NCI-H524 (cell line): ENCODE measurements at regions not wholly inside any gene's neighbourhood (a gene's known extent, or its start where the extent isn't known, plus 50 kb on each side); places are given as distances from the start of the nearest gene placed in this dataset.
"Not testable (repeated sequence)": the region's sequence is repeated elsewhere in the genome, so short reads cannot be mapped to it uniquely, and the experiment has no call there.

Source experiments
- DNase-seq, 2 experiments: peaks; one replicate each; lab custom pipeline; 2025; lab: John Stamatoyannopoulos, UW

- DNase-seq: no peak
Observed at GRCh38 chr2:2484301-2484700, 153.2 kb upstream of the MYT1L start.

DNA sequence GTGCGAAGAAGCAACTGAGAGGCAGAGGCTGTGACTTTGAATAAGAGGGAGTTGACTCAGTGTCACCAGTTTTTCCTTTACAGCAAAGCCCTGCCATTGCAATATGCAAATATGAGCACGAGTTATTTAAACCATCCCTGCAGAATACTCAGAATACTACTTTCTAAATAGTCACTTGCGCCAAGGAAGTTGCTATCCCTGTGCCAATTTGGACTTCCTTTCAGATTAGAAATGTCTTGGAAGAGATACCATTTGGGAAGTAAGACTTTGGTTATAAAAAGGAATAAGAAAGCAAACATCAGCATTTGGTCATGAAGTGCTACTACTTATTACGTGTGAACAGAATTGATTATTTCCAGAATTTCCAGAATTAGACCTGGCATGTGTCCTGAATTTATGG, 151.8 kb upstream of the MYT1L start:
- no peak for DNase-seq

DNA sequence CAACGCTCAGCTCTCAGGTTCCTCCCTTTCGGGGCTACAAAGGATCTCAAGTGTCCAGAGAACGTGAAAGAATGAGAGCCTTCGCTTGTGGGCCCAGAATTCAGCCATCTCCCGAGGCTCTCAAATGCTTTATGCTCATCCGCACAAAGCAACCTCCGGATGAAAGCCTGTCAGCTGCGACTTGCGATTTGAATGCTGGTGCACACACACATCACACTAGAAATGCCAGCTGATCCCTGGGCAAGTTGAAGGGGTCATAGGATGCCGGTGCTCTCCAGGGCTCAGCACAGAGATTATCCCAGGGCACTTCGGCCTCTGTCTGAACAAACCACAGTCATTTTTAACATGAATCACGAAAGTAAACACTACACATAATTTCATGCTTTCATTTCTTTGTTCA, 141.8 kb upstream of the MYT1L start:
- no peak for DNase-seq

DNA sequence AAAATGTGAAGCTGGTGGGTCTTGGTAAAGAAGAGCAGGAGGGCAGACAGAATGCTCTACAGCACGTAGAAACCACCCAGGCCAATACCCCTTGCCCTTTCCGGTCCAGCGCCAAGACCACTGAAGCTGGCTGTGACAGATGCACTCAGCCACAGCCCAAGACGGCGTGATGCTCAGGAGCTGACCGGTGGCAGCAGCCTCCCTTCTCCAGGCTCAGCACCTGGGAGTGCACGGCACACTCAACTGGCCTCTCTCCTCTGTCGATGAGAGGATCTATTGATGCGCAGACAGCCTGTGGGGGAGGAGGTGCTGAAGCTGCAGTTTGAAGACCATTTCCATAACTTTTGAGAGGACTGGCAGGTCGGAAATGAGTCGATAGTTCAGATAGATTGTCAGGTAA, 141.0 kb upstream of the MYT1L start:
- DNase-seq: no peak

DNA sequence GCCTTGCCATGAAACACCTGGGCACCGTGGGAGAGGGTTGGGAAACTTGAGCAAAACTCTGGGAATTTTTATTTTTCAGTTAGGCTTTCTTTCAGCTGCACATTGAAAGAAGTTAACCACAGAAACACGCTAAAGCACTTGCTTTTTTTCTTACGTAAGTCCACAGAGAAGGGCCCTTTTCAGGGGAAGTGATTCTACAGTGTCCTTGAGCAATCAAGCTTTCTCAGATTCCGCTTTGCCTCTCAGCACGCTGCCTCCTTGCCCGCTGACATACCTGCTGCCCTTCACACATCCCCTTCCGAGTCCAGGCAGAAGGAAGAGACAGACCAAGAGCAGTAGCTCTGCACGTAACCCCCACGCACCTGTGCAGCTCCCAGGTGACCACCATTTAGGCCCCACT, 135.5 kb upstream of the MYT1L start:
- no peak for DNase-seq

DNA sequence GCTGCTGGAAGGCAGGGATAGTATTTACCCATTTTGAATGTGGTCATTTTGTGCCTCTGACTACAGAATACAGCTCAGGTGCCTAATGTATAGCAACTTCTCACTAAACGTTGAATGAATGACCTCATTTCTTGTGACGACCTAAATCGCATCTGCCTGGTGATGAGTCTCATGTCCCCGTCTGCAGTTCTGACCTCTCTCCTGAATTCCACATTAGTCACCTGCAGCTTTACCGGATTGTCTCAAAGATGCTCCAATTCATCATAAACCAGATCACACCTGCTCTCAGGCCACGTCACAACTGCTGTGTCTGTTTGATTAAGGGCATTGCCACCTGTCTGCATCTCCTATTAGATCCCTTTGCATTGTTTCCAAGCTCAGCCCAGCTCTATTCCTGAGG, 133.6 kb upstream of the MYT1L start:
- DNase-seq: no peak

DNA sequence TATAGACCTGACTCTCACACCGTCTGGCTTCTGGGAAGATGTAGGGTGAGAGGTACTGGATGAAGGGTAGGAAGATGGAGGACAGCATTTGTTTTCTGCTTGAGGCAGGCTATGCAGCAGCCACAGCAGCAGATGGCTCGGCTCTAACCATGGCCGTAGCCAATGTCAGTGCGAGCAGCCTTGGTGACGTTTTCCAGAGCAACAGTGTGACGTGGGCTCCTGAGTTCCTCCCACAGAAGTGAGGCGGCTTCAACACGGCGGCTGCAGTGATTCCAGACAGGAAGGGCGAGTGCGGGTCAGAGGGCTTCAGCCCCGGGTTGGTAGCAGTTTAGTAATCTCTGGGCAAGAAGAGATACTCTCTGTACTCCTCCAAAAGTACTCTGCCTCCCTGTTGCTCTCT, 133.0 kb upstream of the MYT1L start:
- peak in 1 of 2 experiments; percentile 33 for DNase-seq

DNA sequence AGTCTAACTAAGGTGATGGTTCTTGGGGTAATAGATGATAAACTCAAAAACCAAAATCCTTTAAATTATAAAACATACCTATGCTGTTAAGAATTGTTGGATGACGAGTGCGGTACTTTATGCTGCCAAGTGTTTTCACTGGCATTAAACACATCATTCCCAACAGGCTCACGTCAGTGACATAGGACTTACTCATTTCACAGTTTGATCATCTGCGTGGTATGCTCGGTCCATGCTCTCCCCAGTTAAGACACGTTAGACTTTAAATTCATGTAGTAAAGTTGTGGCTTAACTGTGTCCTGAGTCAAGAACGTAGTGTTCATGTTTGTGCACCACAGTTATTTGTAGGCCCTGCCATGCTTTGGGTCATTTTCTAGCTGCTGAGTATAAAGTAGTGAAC, 125.6 kb upstream of the MYT1L start:
- DNase-seq: no peak

GRCh38 chr2:2455151-2455550, 124.1 kb upstream of the MYT1L start:
- DNase-seq: peak in 1 of 2 experiments; percentile 8

- no peak for DNase-seq
Observed at GRCh38 chr2:2452961-2453360, 121.9 kb upstream of the MYT1L start.

- not testable (repeated sequence) for DNase-seq
Observed at GRCh38 chr2:2451275-2451674, 120.2 kb upstream of the MYT1L start.

DNA sequence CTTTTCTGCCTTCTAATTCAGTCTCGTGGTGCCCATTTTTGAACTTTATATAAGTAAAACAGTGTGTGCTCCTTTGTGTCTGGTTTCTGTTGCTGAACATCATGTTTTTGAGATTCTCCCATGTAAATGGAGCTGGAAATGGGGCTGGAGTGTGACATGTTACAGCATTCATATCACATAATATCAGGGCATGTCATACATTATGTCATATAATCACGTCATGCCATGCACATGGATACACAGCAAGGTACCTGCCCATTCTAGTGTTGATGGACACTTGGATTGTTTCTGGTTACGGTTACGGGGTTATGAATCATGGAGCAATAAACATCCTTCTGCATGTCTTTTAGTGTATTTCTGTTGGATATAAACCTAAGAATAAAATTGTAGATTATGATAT, 117.1 kb upstream of the MYT1L start:
- DNase-seq: no peak

DNA sequence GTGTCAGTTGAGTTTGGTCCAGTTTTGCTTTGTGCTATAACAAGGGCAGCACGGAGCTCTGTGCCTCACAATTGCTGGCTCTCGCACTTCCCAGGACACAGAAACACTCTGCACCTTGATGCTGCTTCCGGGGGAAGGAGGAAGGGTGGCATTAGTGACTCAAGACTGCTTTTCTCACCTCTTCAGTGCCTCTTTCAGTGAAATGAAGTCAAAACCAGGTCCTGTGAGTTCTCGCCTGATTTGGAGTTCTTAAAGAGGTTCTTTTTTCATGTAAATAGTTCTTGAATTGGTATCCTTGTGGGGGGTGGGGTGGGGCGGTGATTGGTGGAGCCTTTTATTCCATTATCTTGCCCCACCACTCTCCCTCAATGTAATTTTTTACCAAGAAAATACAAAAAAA, 91.5 kb upstream of the MYT1L start:
- DNase-seq: no peak

- DNase-seq: no peak
Observed at GRCh38 chr2:2413525-2413924, 82.5 kb upstream of the MYT1L start.

DNA sequence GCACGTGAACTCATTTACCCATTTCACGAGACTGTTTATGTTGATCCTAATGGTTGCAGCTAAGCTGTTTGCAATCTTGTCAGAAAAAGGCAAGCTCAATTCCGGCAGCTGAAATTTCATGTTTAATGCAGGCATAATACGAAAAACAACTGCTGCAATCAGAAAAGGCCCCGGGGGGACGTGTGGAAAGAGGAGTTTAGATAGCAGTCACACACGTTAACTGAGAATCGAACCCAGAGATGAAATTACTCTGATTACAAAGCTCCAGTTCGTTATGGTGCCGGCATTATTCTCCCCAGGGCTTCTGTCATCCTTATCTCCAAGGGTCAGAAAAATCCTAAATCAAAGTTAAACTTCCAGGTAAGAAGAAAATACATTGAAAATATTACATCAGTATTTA, 79.9 kb upstream of the MYT1L start:
- no peak for DNase-seq

- DNase-seq: no peak
Observed at GRCh38 chr2:2409481-2409880, 78.4 kb upstream of the MYT1L start.

GRCh38 chr2:2405780-2406179, 74.7 kb upstream of the MYT1L start:
- no peak for DNase-seq

GRCh38 chr2:2400286-2401038, 69.4 kb upstream of the MYT1L start:
- DNase-seq: no peak

DNA sequence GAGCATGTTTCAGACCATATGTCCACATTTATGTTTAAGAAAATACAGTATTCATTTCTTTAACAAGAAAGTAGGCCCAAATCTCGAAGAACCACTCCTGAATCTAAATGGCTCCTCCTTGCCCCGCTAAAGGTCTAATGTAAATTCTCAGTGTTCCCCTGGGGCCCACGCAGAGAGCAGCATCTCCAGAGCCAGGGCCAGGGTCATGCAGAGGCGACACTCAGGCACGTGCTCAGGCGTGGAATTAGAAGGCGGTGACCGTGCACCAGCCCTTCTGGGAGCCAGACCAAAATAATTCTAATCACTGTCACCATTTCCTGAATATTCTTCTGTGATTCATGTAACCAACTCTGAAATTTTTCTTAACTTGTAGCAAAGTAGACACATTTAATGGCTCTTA, 68.3 kb upstream of the MYT1L start:
- DNase-seq: no peak

DNA sequence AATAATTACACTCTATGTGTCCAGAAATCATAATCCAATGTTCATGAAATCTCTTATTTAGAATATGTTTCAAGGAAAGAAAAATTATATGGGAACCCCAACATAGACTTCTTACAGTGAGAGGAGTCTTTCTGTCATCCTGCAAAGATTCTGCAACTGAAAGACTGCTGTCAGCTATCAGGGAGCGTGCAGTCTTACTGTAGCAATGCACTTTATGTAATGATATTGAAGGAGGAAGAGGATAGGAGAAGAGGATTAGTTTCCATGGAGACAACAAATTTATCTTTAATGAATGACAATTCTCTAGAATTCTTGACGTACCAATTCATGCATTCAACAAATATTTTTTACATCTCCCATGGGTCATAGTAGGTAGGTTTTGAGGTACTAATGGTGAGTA, 61.3 kb upstream of the MYT1L start:
- peak in 1 of 2 experiments; percentile 15 for DNase-seq

- no peak for DNase-seq
Observed at GRCh38 chr2:2389215-2389614, 58.1 kb upstream of the MYT1L start.
